Esophagus squamous epithelium (tissue), 5 donors: ENCODE measurements at regions not wholly inside any gene's neighbourhood (a gene's known extent, or its start where the extent isn't known, plus 50 kb on each side); places are given as distances from the start of the nearest gene placed in this dataset.

ENCODE experiments used
- DNase-seq: peaks from one replicate; lab custom pipeline; 2025; lab: John Stamatoyannopoulos, UW
- H3K27ac ChIP-seq, 4 donors: fragments of 200-600 bp; sonication (generic); one replicate each; pipeline ENCODE4 v1.5.1; 2016 to 2019; ENCODE audit warnings: mild to moderate bottlenecking in 1 of 4
- H3K27me3 ChIP-seq, 4 donors: fragments of 200-600 bp; sonication (generic); 1 replicate in 3 of 4; 2 replicates in 1 of 4; pipeline versions ENCODE4 v1.5.1 to v1.6.0; 2017 to 2021; ENCODE audit warnings: antibody characterized with exemption in 1 of 4
- H3K36me3 ChIP-seq, 3 donors: fragments of 200-600 bp; sonication (generic); one replicate each; pipeline ENCODE4 v1.5.1; 2016 to 2019
- H3K4me1 ChIP-seq, 3 donors: fragments of 200-600 bp; sonication (generic); one replicate each; pipeline ENCODE4 v1.5.1; 2017 to 2019
- H3K4me3 ChIP-seq, 4 donors: fragments of 200-600 bp; sonication (generic); 1 replicate in 3 of 4; 2 replicates in 1 of 4; pipeline ENCODE4 v1.5.1; 2016 to 2019; ENCODE audit warnings: mild to moderate bottlenecking in 2 of 4, moderate library complexity in 1 of 4
- H3K9me3 ChIP-seq, 3 donors: fragments of 200-600 bp; sonication (generic); one replicate each; pipeline ENCODE4 v1.5.1; 2016 to 2019
- POLR2A ChIP-seq, 4 donors: fragments of 450-650 bp; IDR thresholded peaks; one replicate each; pipeline ENCODE4 v1.6.1; 2017; ENCODE audit warnings: antibody characterized with exemption in 4 of 4, mild to moderate bottlenecking in 4 of 4, moderate library complexity in 3 of 4
- WGBS, 2 donors: methylation state at CpG; one replicate each; pipeline ENCODE4 v1.1.5; 2018; 5-methylcytosine and 5-hydroxymethylcytosine counted together
- intact Hi-C: fragments of 100-400 bp; cut with DNase I; formaldehyde crosslinking; loops from one replicate; pipeline ENCODE4 v1.15.0; 2022
- TF ChIP-seq, protein P1 (sequence below), 6 experiments: fragments of 450-650 bp in 4 of 6; fragments of 200-600 bp in 2 of 6; sonication (generic) in 2 of 6; IDR thresholded peaks; one replicate each; pipeline ENCODE4 v1.5.1; 2016 to 2019; ENCODE audit warnings: antibody characterized with exemption in 6 of 6, mild to moderate bottlenecking in 4 of 6, moderate library complexity in 4 of 6
- donor health status: DM: yes; HTN: yes; CAD: no.

DNA sequence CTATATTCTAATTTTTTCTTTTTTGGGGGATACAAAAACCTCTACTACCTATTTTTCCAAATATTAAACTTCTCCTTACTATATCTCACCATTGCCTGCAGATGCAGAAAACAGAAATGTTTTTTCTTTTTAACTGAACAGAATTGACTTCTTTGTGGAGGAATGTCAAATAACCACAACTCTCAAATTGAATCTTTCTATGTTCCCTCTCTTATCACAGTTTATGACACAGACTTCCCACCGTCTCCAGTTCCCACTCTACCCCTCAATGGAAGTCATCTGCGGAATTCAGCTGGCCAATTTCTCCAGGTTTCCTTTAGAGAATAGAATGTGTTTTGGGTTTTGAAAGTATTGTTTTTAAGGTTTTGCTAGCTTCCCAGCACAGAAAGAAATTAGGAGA, 77.0 kb downstream of the NR2F2 start:
- intact Hi-C loops: no loop called here
- peaks cover 15 to 87% (median 41%) of the 10 kb centered on the region in 4 donors for H3K27me3 ChIP-seq

DNA sequence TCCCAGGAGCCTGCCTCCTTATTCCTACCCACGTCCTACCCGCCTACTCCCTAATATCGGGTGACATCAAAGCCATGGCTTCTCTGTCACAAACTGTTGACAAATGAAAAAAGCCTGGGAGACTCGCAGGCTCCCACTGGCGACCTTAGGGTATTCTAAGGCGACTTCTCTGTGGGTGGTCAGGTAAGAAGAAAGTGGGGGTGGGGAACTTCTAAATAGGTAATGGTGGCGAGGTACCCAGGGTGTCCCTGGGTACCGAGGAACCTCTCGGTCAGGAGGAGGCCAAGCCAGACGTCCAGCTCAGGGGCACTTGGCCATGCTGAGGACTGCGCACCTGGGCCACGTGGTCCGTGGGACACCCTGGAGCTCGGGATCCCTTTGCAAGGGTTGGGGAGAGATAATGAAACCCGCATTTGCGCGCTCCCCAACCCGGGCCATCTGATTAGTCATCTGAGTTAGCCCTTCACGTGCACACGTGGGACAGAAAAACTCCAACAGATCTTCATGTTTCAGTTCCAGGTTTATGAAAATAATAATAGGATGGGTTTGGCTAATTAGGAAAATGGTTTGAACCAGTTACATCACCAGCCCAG, 78.2 kb downstream of the NR2F2 start:
- TF ChIP-seq, protein P1, sequence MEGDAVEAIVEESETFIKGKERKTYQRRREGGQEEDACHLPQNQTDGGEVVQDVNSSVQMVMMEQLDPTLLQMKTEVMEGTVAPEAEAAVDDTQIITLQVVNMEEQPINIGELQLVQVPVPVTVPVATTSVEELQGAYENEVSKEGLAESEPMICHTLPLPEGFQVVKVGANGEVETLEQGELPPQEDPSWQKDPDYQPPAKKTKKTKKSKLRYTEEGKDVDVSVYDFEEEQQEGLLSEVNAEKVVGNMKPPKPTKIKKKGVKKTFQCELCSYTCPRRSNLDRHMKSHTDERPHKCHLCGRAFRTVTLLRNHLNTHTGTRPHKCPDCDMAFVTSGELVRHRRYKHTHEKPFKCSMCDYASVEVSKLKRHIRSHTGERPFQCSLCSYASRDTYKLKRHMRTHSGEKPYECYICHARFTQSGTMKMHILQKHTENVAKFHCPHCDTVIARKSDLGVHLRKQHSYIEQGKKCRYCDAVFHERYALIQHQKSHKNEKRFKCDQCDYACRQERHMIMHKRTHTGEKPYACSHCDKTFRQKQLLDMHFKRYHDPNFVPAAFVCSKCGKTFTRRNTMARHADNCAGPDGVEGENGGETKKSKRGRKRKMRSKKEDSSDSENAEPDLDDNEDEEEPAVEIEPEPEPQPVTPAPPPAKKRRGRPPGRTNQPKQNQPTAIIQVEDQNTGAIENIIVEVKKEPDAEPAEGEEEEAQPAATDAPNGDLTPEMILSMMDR (IDR thresholded peaks at IDR 0.05): no peak
- TF ChIP-seq POLR2A (IDR thresholded peaks at IDR 0.05): no peak
- Histone ChIP-seq H3K27ac (no peak overlapping the region), H3K4me1 (peaks cover 4 to 20% (median 10%) of the 10 kb centered on the region in 3 donors), H3K27me3 (peaks cover 15 to 93% (median 45%) of the 10 kb centered on the region in 4 donors), H3K9me3 (no peaks in the 10 kb centered on the region), H3K4me3 (peak overlapping the region in 2 of 4 donors; percentile 44 to 62), H3K36me3 (no peaks in the 10 kb centered on the region)
- DNase-seq: no peak
- intact Hi-C loops: no loop called here
- 16 to 39% methylated on average over 10 to 14 of the region's 20 CpGs for WGBS, 2 donors

More for the DNA sequence above, 77.0 kb downstream of the NR2F2 start:
- Histone ChIP-seq H3K27ac (no peak overlapping the region), H3K9me3 (no peaks in the 10 kb centered on the region), H3K4me3 (no peak overlapping the region), H3K4me1 (peaks cover 4 to 20% (median 10%) of the 10 kb centered on the region in 3 donors), H3K36me3 (no peaks in the 10 kb centered on the region)
- TF ChIP-seq, protein P1 (IDR thresholded peaks at IDR 0.05): no peak
- TF ChIP-seq POLR2A (IDR thresholded peaks at IDR 0.05): no peak
- WGBS, 2 donors: 86 to 87% methylated on average over 2 of the region's 2 CpGs
- DNase-seq: no peak

DNA sequence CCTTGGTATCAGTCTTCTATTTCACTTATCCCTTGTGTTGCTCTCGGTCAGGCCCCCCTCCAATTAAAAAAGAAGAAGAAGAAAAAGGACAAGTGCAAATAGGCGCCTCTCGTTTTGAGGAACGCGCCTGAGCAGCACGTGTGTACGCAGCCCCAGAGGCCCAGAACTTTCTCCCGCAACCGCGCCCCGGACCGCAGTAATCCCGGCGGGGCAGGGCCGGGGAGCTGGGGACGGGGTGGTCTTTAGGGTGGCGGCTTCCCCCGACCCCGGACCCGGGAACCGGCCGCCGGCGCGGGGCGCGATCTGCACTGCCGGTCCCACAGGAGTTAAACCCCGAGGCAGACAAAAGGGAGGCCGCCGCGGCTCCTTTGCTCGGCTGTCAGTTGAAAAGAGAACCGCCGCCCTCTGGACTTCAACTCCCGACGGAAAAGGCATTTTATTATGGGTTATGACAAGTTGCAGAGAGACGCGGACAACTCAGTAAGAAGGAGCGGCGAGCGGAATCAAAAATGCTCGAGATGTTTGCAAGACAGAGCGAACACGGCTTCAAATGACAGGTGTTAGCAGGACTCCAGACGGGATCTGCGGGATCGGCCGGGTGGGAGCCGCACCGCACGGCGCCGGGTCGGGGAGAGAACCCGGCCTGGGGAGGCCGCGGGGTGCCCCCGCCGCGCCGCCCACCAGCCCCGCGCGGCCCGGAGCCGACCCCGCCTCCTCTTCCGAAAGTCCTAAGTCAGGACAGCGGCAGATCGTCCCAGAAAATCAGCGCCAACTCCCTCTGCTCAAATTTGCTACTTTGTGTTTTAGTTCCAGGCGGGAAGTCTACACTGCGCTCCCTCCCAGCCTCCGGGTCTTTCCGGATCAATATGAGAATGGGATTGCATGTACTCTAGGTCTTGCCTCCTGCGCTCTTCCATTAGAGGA, 79.0 kb downstream of the NR2F2 start:
- peaks cover 4 to 20% (median 10%) of the 10 kb centered on the region in 3 donors for H3K4me1 ChIP-seq
- no peaks in the 10 kb centered on the region for H3K36me3 ChIP-seq
- TF ChIP-seq POLR2A (IDR thresholded peaks at IDR 0.05): no peak
- TF ChIP-seq, protein P1 (IDR thresholded peaks at IDR 0.05): no peak
- no peak overlapping the region for H3K27ac ChIP-seq
- no peaks in the 10 kb centered on the region for H3K9me3 ChIP-seq
- WGBS, 2 donors: 9 to 20% methylated on average over 34 to 64 of the region's 77 CpGs
- no peak for DNase-seq
- peak overlapping the region; percentile 1 to 62 (median 33) for H3K4me3 ChIP-seq
- peaks cover 15 to 94% (median 46%) of the 10 kb centered on the region in 4 donors for H3K27me3 ChIP-seq
- intact Hi-C loops: no loop called here

DNA sequence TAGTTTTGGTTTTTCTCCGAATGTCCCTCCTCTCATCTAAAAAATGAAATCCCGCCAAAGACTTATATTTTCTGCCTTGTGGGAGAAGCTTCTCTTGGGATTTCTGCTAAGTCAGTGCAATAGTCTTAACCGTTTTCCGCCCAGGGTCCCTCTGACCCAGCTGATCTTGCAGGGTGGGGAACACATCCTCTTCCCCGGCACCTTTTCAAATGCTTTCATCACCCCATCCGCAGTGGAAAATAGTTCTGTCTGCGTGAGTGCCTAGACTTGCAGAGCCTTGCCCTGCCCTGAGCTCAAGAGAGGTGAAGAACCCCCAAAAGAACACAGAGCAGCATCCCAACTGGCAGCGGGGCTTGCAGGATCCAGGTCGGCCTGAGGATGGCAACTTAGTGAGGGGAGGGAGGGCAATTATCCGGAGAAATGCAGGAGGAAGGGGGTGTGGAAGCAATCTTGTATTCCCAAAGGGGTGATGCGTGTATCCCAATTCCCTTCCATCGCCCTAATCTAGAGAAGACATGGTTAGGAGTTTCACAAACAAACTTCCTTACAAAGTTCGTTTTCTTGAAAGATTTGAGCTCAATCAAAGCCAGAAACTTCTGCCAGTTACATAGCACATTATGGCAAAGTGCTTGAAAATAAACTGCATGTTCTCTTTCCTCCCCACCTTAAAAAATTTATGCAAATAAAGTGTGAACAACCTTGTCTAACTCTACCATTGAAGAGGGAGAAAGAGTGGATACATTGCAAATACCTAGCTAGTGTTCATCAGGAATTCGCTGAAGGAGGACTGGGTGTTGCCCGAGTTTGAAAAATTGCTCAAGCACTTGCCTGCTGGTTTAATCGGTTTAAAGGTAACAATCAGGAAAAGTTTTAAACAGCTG, 79.9 kb downstream of the NR2F2 start:
- Histone ChIP-seq H3K27ac (no peak overlapping the region), H3K4me1 (peaks cover 4 to 20% (median 10%) of the 10 kb centered on the region in 3 donors), H3K27me3 (peaks cover 15 to 100% (median 46%) of the 10 kb centered on the region in 4 donors), H3K9me3 (no peaks in the 10 kb centered on the region), H3K36me3 (no peaks in the 10 kb centered on the region), H3K4me3 (peak overlapping the region in 2 of 4 donors; percentile 44 to 62)
- intact Hi-C loops: no loop called here
- 28 to 30% methylated on average over 12 to 15 of the region's 16 CpGs for WGBS, 2 donors
- no peak for DNase-seq
- no peak for TF ChIP-seq POLR2A (IDR thresholded peaks at IDR 0.05)
- TF ChIP-seq, protein P1 (IDR thresholded peaks at IDR 0.05): no peak
